Renal pelvis (tissue), 1 donor: ENCODE measurements at regions not wholly inside any gene's neighbourhood (a gene's known extent, or its start where the extent isn't known, plus 50 kb on each side); places are given as distances from the start of the nearest gene placed in this dataset.
"Not testable (repeated sequence)": the region's sequence is repeated elsewhere in the genome, so short reads cannot be mapped to it uniquely, and the experiment has no call there.

Experiments
- DNase-seq: peaks from one replicate; pipeline ENCODE4 v3.0.0-alpha.2; 2013

- DNase-seq, result no peak
These were observed 273.7 kb downstream of the RASEF start for GRCh38 chr9:82789155-82789824.

GRCh38 chr9:82790875-82791274, 272.1 kb downstream of the RASEF start:
- no peak for DNase-seq

- no peak for DNase-seq
These were observed 271.2 kb downstream of the RASEF start for GRCh38 chr9:82791692-82792091.

GRCh38 chr9:82797534-82797933, 265.4 kb downstream of the RASEF start:
- peak; percentile 65 for DNase-seq

- DNase-seq, result no peak
These were observed 263.7 kb downstream of the RASEF start for GRCh38 chr9:82799286-82799685.

GRCh38 chr9:82805027-82805426, 257.9 kb downstream of the RASEF start:
- no peak for DNase-seq

GRCh38 chr9:82808478-82808877, 254.5 kb downstream of the RASEF start:
- DNase-seq, result no peak

- DNase-seq, result peak; percentile 11
These were observed 252.0 kb downstream of the RASEF start for GRCh38 chr9:82810915-82811314.

GRCh38 chr9:82819260-82819659, 243.7 kb downstream of the RASEF start:
- no peak for DNase-seq

- no peak for DNase-seq
These were observed 242.8 kb downstream of the RASEF start for GRCh38 chr9:82820186-82820585.

- no peak for DNase-seq
These were observed 233.1 kb downstream of the RASEF start for GRCh38 chr9:82829818-82830217.

- no peak for DNase-seq
These were observed 197.4 kb downstream of the RASEF start for GRCh38 chr9:82865524-82865923.

GRCh38 chr9:82880336-82881050, 182.4 kb downstream of the RASEF start:
- no peak for DNase-seq

GRCh38 chr9:82882138-82882537, 180.8 kb downstream of the RASEF start:
- DNase-seq, result no peak

- DNase-seq, result no peak
These were observed 180.2 kb downstream of the RASEF start for GRCh38 chr9:82882748-82883147.

- DNase-seq, result no peak
These were observed 179.5 kb downstream of the RASEF start for GRCh38 chr9:82883436-82883835.

GRCh38 chr9:82883974-82884373, 179.0 kb downstream of the RASEF start:
- not testable (repeated sequence) for DNase-seq

- no peak for DNase-seq
These were observed 172.5 kb downstream of the RASEF start for GRCh38 chr9:82890401-82890800.

- DNase-seq, result no peak
These were observed 172.1 kb downstream of the RASEF start for GRCh38 chr9:82890865-82891264.

GRCh38 chr9:82891321-82891720, 171.6 kb downstream of the RASEF start:
- DNase-seq, result no peak

- no peak for DNase-seq
These were observed 169.4 kb downstream of the RASEF start for GRCh38 chr9:82893549-82893948.

- no peak for DNase-seq
These were observed 168.4 kb downstream of the RASEF start for GRCh38 chr9:82894548-82894947.

GRCh38 chr9:82894961-82895821, 167.8 kb downstream of the RASEF start:
- DNase-seq, result no peak
